GM21717 (cell line): ENCODE measurements at regions not wholly inside any gene's neighbourhood (a gene's known extent, or its start where the extent isn't known, plus 50 kb on each side); places are given as distances from the start of the nearest gene placed in this dataset.

Experiments
- ATAC-seq: cut with Tn5 transposase; IDR thresholded peaks from one replicate; pipeline ENCODE4 v1.9.1; 2021; ENCODE audit warnings: mild to moderate bottlenecking, moderate library complexity; ENCODE audit not compliant: unreplicated experiment

DNA sequence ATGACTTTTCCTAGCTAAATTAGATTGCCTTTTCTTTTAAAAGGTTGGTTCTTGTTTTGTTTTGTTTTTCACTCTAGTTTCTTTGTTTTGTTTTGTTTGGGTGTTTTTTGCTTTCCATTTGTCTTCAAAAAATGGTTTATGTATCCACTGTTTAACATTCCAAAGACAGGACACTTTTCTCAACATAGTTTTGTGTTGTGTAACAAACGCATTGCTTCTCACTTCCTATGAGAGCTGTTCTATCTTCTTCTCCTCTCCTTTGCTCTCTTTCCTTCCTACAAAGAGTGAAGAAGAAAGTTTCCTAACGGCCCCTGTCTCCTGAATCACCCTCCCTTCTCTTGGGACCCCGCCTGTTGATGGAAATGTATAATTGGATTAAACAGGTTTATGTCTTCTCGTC lies 539.7 kb downstream of the ACTL7B start:
- ATAC-seq: no peak

DNA sequence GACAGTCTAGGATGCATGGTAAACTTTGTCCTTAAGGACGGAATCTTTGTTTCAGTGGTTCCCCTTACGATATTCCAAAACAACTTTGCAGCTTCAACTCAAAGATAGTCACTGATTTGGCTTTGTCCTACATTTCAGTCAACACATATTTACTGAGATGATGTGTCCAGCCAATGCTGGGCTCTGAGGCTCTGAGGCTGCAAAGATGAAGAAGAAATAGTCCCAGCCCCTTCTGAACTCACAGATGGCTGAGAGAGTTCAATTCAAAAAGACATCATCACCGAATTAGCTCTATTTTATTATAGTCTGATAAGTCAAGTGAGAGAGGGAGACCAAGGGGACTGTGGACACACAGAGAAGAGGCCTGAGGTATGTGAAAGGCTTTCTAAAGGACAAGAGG lies 544.0 kb downstream of the ACTL7B start:
- no peak for ATAC-seq

DNA sequence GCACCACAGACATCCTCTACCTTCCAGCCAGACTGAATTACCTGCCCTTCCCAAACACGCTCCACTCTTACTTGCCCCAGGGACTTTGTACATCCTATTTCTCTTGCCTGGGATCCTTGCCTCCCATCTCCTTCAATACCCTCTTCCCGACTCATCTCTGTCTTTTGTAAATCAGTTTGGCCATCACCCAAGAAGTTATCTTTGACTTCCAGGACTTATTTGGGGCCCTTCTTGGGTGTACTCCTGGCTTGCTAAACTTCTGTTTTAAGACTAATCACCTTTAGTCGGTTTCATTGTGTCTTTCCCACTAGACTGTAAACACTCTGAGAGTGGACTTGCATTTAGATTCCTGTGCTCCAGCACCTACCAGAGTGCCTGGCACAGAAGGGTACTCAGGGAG lies 545.6 kb downstream of the ACTL7B start:
- ATAC-seq: no peak

DNA sequence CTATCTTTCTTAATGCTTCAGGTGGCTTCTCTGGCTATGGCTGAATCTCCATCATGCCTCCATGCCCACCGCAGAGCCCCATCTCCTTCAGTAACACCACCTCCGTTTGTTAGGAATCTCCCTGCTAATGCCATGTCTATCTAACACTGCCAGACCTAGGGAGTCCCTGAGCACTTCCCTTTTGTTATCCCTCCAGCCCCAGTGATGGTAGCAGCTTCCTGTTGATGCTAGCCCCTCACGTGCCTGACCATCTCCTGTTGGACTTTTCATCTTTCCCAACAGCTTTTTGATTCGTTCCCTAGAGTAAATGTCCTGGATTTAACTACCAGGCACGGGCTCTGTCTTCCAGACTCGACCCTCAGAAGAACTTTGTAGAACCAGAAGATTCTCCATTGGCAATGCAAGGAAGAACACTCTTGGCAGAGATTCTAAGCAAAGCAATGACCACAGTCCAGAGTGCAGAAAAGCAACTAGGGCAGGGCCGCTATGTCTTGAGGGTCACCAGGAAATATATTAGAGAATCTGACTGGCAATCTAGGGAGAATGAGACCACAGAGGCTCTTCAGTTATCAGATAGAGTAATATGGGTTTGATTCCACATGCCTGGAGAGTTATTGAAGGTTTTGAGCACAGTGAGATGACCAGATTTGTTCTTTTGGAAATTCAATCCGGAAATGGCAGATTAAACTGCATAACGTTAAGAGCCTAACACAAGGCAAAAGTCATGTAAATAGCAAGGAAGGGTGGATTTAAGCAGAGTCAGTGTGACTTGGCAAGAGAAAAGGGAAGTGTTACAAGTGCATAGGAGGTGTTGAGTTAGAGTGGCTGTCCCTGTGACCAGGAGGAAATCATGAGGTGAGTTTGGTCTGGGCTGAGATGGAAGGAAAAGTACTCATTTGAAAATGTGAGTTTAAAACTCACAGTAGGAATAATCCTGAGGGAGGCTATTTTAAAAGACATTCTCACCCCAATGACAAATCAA lies 555.2 kb downstream of the ACTL7B start:
- no peak for ATAC-seq

DNA sequence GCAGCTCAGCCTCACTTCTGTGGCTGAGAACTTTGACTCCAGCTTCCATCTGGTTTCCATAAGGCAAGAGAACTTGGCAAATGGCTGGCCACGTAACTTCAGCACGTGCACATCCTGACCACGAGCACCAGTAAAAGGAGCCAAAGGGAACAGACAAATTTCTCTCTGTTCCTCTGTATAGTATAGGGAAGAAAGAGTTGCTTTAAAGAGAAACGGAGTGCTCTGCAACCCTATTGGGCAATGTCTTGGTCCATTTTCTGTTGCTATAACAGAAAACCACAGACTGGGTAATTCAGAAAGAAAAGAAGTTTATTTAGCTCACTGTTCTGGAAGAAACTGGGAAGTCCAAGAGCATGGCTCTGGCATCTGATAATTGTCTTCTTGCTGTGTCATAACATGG lies 558.7 kb downstream of the ACTL7B start:
- no peak for ATAC-seq

DNA sequence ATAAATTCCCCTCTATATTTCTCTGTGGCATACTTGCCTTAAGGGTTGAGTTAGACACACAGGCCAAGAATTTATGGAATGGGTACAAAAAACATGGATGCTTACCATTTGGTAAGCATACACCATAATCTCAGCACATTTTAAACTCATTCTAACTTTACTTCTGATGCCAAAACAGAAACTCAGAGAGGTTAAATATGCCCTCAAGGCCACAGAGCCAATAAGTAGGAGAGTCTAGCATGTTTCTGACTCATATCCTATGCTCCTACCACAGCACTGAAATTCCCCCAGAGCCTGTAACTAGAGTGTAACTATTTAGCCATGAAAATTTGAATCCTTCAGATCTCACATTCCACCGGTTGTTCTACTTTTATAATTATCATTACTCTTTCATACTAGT lies 559.7 kb downstream of the ACTL7B start:
- no peak for ATAC-seq

DNA sequence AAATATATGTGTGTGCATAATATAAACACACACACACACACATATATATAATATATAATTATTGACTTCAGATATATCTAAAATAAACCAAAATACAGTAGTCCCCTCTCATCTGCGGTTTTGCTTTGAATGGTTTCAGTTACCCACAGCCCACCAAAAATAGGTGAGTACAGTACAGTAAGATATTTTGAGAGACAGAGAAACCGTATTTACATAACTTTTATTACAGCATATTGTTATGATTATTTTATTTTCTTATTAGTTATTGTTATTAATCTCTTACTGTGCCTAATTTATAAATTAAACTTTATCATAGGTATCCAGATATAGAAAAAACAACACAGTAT lies 564.2 kb downstream of the ACTL7B start:
- no peak for ATAC-seq

DNA sequence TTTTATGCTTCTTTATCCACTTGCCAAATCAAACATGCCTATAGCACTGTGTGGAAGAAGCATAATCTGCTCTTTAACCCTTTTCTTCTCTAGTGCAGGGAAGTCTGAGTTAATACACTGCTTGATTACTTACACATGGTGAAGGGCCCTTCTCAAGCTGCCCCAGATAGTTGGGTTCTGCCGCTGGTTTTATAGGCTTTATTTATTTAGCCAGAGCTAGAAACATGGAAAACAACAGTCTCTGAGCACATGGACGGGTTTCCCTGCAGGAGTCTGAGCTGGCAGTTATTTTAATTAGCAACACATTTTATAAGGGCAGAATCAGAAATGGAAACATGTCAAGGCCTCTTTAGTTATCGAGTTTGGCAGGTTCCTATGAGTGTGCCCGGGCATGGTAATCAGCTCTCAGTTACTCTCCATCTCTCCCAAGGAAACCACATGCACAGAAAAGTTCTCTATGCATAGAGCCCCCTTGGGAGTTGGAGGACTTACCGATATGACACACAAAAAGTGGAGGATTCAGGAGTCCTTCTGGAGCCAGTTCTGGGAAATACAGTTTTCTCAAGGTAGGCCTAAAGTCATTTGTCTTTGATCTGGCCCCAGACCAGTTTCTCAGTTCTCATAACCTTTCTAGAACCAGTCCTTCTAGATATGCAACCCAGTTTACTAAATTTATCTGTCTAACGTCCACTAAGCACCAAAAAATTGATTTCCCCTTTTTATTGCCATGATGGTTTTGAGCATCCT lies 564.8 kb downstream of the ACTL7B start:
- no peak for ATAC-seq

DNA sequence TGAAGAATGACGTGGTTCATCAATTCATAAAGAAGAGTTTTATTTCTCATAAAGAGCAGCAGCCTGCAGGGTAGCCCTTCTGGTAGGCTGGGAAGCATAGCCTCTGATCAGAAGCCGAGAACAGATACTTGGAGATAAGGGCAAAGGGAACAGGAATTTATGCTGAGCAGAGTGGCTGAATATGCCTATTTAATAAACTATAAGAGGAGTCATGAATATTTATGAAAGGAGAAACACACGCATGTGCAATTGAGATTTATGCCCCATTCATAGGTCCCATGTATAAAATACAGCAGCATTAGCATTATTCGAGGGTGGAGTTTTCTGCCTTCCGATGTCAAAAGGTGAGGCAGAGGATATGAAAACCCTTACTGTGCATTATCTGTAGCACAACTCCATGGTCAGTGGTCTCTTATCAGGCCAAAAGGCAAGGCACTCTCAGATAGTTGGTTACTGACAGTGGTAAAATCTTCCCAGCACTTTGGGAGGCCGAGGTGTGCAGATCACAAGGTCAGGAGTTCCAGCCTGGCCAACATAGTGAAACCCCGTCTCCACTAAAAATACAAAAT lies 569.1 kb downstream of the ACTL7B start:
- no peak for ATAC-seq

DNA sequence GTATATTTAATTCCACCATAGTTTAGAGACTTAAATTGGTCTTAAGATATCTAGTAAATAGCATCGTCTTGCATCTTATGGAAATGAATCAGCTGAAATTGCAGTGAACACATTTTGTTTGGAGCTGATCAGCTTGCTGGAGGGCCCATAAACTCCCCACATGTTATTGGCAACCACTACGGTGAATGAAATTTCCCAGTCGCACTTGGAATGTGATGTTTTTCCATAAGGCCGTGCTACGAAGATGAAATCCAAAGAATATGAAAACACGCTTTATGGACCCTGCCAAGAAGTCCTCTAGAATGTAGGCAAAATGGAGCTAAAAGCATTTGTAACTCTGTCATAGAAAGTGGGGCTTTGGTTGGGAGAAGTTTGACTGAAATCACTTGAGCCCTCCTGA lies 572.1 kb downstream of the ACTL7B start:
- no peak for ATAC-seq

DNA sequence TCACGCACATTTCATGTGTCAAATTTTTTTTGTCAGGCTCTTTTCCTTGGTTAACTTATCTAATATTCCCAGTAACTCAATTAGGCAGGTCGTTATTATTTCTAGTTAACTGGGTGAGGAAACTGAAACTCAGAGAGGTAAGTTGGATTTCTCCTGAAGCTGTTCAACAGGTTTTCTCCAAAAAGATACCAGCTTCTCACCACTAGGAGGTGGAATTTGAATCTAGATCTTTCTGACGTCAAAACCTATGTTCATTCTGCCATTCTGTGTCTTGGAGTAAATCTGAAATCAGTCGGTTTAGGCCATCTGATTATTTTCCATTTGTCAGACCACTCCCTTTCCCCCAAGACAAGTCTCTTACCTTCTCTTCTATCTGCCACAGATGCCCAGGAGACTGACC lies 572.9 kb downstream of the ACTL7B start:
- no peak for ATAC-seq

DNA sequence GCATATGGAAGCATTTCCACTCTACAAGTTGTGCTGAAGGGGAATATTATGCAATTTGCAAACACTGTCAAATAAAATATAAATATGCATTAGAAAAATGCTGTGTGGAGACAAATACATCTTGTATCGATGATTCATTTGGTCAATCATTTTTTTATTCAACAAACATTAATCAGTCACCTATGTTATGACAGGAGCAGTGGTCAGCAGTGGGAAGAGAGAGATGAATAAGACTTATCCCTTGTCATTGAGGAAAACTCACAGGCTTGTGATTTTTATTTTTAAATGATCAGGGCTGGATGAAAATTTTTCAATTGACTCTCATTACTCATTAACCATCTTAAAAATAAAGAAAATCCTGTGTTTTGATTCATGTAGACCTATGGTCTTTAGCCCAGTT lies 574.1 kb downstream of the ACTL7B start:
- no peak for ATAC-seq

DNA sequence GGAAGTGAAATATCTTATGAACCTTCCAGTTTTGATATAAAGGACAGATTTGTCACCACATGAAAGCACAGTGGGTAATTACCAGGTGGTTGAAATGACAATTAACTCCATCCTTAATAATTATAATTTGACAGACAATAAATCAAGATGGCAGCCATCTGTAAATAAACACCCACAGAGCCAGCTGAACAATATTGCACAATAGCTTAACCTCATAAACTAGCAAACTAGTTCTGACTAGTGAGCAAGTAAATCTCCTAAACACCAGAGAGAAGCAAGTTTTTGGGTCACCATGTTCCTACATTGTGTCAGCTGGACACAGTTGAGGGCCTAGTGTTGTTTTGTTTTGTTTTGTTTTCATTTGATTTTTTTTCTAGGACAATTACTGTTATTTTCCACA lies 577.4 kb downstream of the ACTL7B start:
- ATAC-seq: no peak

DNA sequence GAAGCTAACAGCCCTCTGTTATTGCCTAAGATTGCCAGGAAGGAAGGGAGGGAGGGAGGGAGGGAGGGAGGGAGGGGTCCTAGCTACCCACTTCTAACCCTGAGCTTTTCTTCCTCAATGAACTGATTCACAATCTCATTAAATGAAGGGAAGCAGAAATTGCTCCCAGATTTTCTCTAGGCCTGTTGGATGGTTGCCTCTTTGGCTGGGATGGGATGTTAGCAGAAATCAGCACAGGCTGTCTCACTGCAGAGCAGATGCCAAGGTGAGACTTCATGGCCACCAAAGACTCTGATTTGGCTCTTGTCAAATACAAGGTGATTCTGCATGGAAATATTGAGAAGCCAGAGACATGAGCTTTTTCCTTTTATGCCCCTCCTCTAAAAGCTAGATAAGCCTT lies 578.6 kb downstream of the ACTL7B start:
- no peak for ATAC-seq

DNA sequence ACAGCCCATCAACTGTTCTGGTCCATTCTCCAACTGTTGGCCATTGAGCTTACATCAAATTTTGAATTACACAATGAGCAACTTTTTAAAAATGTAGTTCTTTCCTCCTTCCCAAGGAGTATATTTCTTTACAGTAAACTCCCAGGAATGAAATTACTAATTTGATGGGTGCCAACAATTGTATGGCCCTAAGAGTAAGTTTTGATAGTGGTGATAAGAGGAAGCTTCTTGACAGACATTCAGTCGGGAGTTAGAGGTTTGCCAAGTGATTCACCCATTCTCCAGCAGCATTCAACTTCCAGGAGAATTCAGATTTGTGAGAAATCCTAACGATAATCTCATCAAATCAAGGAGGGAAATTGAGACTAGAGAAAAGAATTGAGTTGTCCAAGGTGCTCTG lies 579.9 kb downstream of the ACTL7B start:
- no peak for ATAC-seq

DNA sequence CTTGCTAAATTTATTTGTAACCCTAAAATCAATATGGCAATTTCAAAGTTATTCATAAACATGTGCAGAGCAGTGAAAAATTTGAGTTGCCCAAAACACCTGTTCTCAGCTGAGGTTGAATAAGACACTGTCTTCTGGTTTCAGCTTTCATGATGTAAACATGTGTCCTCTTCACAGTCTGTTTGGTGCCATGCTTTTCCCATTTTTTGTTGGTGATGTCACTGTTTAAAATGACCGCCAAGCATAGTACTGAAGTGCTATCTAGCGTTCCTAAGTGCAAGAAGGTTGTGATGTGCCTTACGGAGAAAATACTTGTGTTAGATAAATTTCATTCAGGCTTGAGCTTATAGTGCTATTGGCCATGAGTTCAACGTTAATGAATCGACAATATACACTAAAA lies 580.8 kb downstream of the ACTL7B start:
- ATAC-seq: no peak

DNA sequence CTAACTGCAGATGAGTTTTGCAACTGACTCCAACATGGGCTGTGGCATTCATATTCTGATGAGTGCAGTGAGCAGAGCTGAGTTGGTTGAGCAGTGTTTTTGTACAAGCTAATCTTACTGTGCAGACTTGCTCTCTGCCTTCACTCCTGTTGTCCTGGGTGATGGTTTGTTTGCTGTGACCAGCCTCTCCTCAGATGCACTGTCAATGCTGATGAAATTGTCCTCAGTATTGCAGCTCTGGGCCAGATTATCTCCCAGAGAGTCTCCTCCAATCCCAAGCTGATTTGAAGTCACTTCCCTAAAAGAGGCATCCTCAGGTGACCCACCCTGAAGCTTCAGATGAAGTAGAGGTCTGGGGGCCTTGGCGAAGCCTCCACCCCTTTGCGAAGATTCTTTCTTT lies 581.8 kb downstream of the ACTL7B start:
- no peak for ATAC-seq

DNA sequence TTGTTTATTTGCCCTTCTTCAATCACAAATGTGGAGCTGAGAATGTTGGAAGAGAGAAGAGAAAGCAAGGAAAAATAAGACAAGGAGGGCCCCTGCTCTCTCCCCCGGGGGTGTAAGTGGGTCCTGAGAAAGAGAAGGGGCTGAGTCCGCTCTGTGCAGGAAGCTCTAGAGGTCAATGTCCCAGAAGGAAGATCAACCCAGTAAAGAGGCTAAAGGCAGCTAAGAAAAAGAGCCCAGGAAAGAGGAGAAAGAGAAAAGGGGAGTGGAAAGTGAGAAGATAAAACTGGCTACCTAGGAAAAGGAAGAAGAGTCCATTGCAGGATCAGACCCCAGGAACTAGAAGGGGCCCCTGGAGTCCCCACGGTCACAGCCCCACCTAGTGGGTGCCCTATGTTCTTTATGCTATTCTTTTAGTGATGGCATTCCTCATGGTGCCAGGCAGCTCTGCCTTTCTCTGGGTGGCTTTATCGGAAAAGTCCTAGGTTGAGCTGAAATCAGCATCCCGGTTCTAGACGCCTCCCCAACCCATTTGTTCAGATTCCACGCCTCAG lies 583.4 kb downstream of the ACTL7B start:
- peak; percentile 47 for ATAC-seq

DNA sequence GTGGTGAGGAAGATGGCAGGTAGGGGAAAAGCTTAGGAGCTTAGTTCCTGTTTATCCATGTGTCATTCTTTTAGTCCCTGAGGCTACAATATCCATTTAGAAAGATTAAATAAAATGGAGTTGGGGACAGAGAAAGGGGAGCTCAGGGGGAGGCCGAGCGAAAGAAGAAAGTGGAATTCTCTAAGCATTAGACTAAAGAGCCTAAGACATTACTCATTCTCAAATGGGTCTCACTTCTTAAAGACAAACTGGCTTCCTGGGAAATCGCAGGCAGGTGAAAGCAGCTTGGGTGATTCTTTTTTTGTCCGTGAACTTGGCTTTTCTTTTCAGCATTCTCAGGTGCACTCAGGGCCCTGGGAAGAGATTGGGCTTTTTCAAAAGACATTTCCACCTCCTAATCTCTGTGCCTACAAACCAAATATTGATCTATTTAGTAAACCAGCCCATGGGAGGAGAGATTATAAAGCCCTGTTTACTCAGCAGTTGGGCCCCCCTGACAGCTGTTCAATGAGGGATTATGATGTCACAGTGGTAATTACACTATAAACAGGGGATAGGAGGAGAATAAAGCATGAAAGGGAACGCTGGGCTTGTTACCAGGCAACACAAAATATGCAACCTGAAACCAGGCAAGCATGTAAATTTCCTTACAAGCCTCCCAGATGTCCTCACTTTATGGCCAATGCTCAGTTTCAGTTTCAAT lies 584.0 kb downstream of the ACTL7B start:
- peak; percentile 60 for ATAC-seq

DNA sequence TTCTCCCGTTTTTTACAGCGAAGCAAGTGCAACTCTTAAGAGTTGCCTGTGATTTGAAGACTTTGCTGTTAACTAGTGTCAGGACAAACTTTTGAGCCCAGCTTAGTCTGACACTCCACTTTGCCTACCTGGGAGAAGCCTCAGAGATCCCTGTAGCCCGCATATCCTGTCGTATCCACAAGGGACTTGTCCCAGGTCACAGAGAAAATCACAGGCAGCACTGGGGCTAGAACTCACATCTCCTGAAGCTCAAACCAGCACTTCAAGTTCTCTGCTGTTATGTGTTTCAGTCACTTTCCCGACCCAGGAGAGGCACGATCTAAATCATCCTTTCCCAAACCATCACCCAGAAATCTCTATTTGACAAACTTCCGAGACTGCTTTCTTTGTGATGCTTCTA lies 584.5 kb downstream of the ACTL7B start:
- no peak for ATAC-seq

DNA sequence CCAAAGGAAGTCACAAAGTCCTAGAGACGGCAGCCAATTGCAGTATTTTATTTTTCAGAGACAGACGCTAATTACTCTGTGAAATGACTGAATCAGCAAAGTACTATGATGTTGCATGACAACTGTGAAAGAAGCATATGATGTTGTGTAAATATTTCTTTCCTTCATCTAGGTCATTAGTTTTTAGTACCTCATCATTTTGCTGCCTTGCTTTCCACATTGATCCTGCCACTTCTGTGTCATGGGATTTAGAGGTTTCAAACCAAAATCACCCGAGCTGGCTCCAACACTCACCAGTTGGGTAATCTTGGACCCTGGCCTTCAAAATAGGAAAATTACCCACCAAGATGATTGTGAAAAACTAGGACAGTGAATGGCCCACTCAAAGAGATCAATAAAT lies 585.2 kb downstream of the ACTL7B start:
- no peak for ATAC-seq
